HCT116 (cell line): ENCODE measurements at regions not wholly inside any gene's neighbourhood (a gene's known extent, or its start where the extent isn't known, plus 50 kb on each side); places are given as distances from the start of the nearest gene placed in this dataset.

Source experiments
- ATAC-seq: fragments of 200-7000 bp; cut with Tn5 transposase; 2 replicates; pipeline ENCODE4 v1.9.1; 2020; ENCODE audit warnings: mild to moderate bottlenecking, moderate library complexity
- BruUV-seq: library from RNA; stranded (reverse); fragments of 400-500 nt; replicated peaks from 2 replicates; lab custom pipeline; 2021; lab: Mats Ljungman, UMichigan
- CTCF ChIA-PET: fragments of 300-600 bp; sonication (Branson Sonifier 250); formaldehyde crosslinking; loops from one replicate; lab custom pipeline; 2021; ENCODE audit warnings: antibody characterized with exemption; lab: Charles Lee
- POLR2A ChIA-PET: fragments of 300-600, 350-600 bp; sonication (Branson Sonifier 250); formaldehyde crosslinking; loops from one replicate; lab custom pipeline; 2021; ENCODE audit warnings: antibody characterized with exemption; lab: Charles Lee
- RAD21 ChIA-PET, 2 experiments: fragments of 300-600 bp; sonication (Branson Sonifier 250); formaldehyde crosslinking; loops; one replicate each; lab custom pipeline; 2023; ENCODE audit warnings: low total read pairs in 2 of 2; ENCODE audit not compliant: uncharacterized antibody in 2 of 2, unreplicated experiment in 2 of 2, low non-redundant PET in 1 of 2; lab: Charles Lee
- DNase-seq: peaks from one replicate; pipeline ENCODE4 v3.0.0-alpha.2; 2010; ENCODE audit warnings: low read depth, low spot score
- H2AFZ ChIP-seq: fragments of 200-600 bp; shearing (Covaris generic), sonication (generic); 2 replicates; pipeline ENCODE4 v1.6.1; 2017; ENCODE audit warnings: low read depth, mixed run types, mixed read lengths, antibody characterized with exemption, low read length; ENCODE audit not compliant: poor library complexity, severe bottlenecking
- H3K27ac ChIP-seq: 2 replicates; pipeline ENCODE4 v1.5.1; 2012; ENCODE audit warnings: low read depth, low read length
- H3K27me3 ChIP-seq: fragments of 200-600 bp; sonication (generic); 2 replicates; pipeline ENCODE4 v1.6.1; 2016; ENCODE audit warnings: mixed run types, low read length, mixed read lengths; ENCODE audit not compliant: insufficient read depth
- H3K36me3 ChIP-seq, 2 experiments: fragments of 200-500 bp in 1 of 2; fragments of 200-600 bp in 1 of 2; sonication (Bioruptor generic) in 1 of 2; sonication (generic) in 1 of 2; 2 replicates each; pipeline versions ENCODE4 v1.5.1 to v1.6.1; 2014 to 2016; ENCODE audit warnings: low read length in 2 of 2, inconsistent platforms in 1 of 2, mixed read lengths in 1 of 2, mixed run types in 1 of 2; ENCODE audit not compliant: insufficient read depth in 2 of 2, control insufficient read depth in 1 of 2
- H3K4me1 ChIP-seq, 2 experiments: fragments of 200-600 bp in 1 of 2; sonication (generic) in 1 of 2; 2 replicates each; pipeline versions ENCODE4 v1.5.1 to v1.6.1; 2012 to 2017; ENCODE audit warnings: low read length in 2 of 2, inconsistent platforms in 1 of 2, mild to moderate bottlenecking in 1 of 2, mixed read lengths in 1 of 2, mixed run types in 1 of 2, moderate library complexity in 1 of 2; ENCODE audit not compliant: insufficient read depth in 2 of 2, control insufficient read depth in 1 of 2
- H3K4me2 ChIP-seq: fragments of 200-600 bp; sonication (generic); 2 replicates; pipeline ENCODE4 v1.6.1; 2017; ENCODE audit warnings: mixed run types, low read length, mixed read lengths
- H3K4me3 ChIP-seq, 2 experiments: fragments of 200-600 bp in 1 of 2; sonication (generic) in 1 of 2; replicated peaks in 1 of 2; 2 replicates each; pipeline ENCODE4 v1.5.1; 2011 to 2016; ENCODE audit warnings: low read length in 2 of 2, control low read depth in 1 of 2, low read depth in 1 of 2, mild to moderate bottlenecking in 1 of 2, mixed read lengths in 1 of 2, mixed run types in 1 of 2
- H3K79me2 ChIP-seq: fragments of 200-600 bp; sonication (generic); 2 replicates; pipeline ENCODE4 v1.6.1; 2017; ENCODE audit warnings: mild to moderate bottlenecking, mixed run types, low read length, moderate library complexity, mixed read lengths; ENCODE audit not compliant: insufficient read depth
- H3K9ac ChIP-seq: fragments of 200-600 bp; sonication (generic); 2 replicates; pipeline ENCODE4 v1.6.1; 2016; ENCODE audit warnings: low read length, mixed read lengths
- H3K9me2 ChIP-seq: fragments of 200-600 bp; sonication (generic), shearing (Covaris generic); 2 replicates; pipeline ENCODE4 v1.6.1; 2017; ENCODE audit warnings: mixed run types, mild to moderate bottlenecking, moderate library complexity; ENCODE audit not compliant: insufficient read depth
- H3K9me3 ChIP-seq, 2 experiments: fragments of 200-500 bp in 1 of 2; fragments of 200-600 bp in 1 of 2; sonication (Bioruptor generic) in 1 of 2; sonication (generic) in 1 of 2; 2 replicates each; pipeline ENCODE4 v1.6.1; 2014 to 2017; ENCODE audit warnings: low read length in 2 of 2, mixed read lengths in 2 of 2, inconsistent platforms in 1 of 2, low read depth in 1 of 2, mild to moderate bottlenecking in 1 of 2, mixed run types in 1 of 2, moderate library complexity in 1 of 2; ENCODE audit not compliant: control insufficient read depth in 1 of 2, insufficient read depth in 1 of 2
- H4K20me1 ChIP-seq: fragments of 200-600 bp; sonication (generic), shearing (Covaris generic); 2 replicates; pipeline ENCODE4 v1.6.1; 2017; ENCODE audit warnings: mixed run types, mild to moderate bottlenecking, moderate library complexity; ENCODE audit not compliant: insufficient read depth
- CBX3 ChIP-seq: IDR thresholded peaks from 2 replicates; pipeline ENCODE4 v1.6.1; 2012; ENCODE audit warnings: low read depth
- EGR1 ChIP-seq: IDR thresholded peaks from 2 replicates; pipeline ENCODE4 v1.6.1; 2012; ENCODE audit warnings: low read depth
- EZH2 ChIP-seq: fragments of 200-600 bp; sonication (generic); IDR thresholded peaks from 2 replicates; pipeline ENCODE4 v1.6.1; 2017; ENCODE audit warnings: antibody characterized with exemption, mixed run types
- POLR2A ChIP-seq: IDR thresholded peaks from 2 replicates; pipeline ENCODE4 v1.7.0; 2011; ENCODE audit warnings: borderline replicate concordance; ENCODE audit not compliant: insufficient read depth, insufficient read length; ENCODE audit errors: extremely low read depth
- RAD21 ChIP-seq: IDR thresholded peaks from 2 replicates; pipeline ENCODE4 v1.6.1; 2012; ENCODE audit warnings: low read depth, mild to moderate bottlenecking
- REST ChIP-seq: IDR thresholded peaks from 2 replicates; pipeline ENCODE4 v1.6.1; 2012; ENCODE audit warnings: low read depth
- SIN3A ChIP-seq: IDR thresholded peaks from 2 replicates; pipeline ENCODE4 v1.6.1; 2012; ENCODE audit warnings: low read depth
- SP1 ChIP-seq: IDR thresholded peaks from 2 replicates; pipeline ENCODE4 v1.6.1; 2012; ENCODE audit warnings: low read depth
- SRF ChIP-seq: IDR thresholded peaks from 2 replicates; pipeline ENCODE4 v1.6.1; 2012; ENCODE audit warnings: low read depth
- YY1 ChIP-seq: IDR thresholded peaks from 2 replicates; pipeline ENCODE4 v1.6.1; 2011; ENCODE audit warnings: low read length, low read depth, moderate library complexity, mild to moderate bottlenecking; ENCODE audit not compliant: insufficient replicate concordance; ENCODE audit errors: extremely low read depth
- ZFX ChIP-seq: fragments of 450-650 bp; IDR thresholded peaks from 2 replicates; pipeline ENCODE4 v1.6.1; 2017
- ZNF274 ChIP-seq: fragments of 200-500 bp; sonication (Bioruptor generic); IDR thresholded peaks from 2 replicates; pipeline ENCODE4 v1.6.1; 2014; ENCODE audit warnings: mild to moderate bottlenecking, low read depth, low read length, inconsistent platforms
- intact Hi-C: fragments of 100-400 bp; cut with micrococcal nuclease; formaldehyde crosslinking; loops from 2 replicates; pipeline ENCODE4 v1.10.0; 2022

DNA sequence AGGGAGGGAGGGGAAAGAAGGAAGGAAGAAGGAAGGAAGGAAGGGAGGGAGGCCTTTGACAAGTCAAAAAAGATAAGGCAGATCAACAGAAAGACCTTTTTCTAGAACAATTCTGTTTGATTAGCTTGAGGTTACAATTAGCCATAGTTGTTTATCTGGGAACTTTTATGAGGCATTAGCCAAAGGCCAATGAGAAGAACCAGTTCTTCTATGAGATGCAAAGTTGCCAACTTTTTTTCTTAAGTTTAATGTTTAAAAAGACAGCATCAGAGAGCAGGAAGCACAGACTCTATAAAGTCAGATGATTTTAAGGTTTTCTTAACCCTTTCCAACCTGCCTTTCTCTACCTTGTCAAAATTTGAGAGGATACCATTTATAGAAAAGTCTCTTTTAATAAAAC lies 301.3 kb upstream of the NR2F2 start:
- Histone ChIP-seq H3K9ac (no peak overlapping the region), H3K27ac (no peak overlapping the region), H3K4me3 (no peak overlapping the region), H2AFZ (no peak overlapping the region), H4K20me1 (no peaks in the 10 kb centered on the region), H3K9me2 (no peaks in the 10 kb centered on the region), H3K4me1 (peaks cover 11 to 15% of the 10 kb centered on the region in 2 experiments), H3K27me3 (no peaks in the 10 kb centered on the region), H3K36me3 (no peaks in the 10 kb centered on the region), H3K4me2 (no peak overlapping the region), H3K79me2 (no peaks in the 10 kb centered on the region), H3K9me3 (no peaks in the 10 kb centered on the region)
- RAD21 ChIA-PET: no interaction called here
- intact Hi-C loops: no loop called here
- no TSS peak for BruUV-seq
- DNase-seq: no peak
- CTCF ChIA-PET: interaction anchor here (0.7 kb wide), 1 partner anchor 9 kb away, joined by 3 read pairs; no protein-coding TSS in a partner anchor
- POLR2A ChIA-PET: no interaction called here
- TF ChIP-seq ZFX (no peak), ZNF274 (no peak), POLR2A (no peak), CBX3 (no peak), RAD21 (no peak), EGR1 (no peak), SP1 (no peak), SIN3A (no peak), EZH2 (no peak), SRF (no peak)
- no peak for ATAC-seq

DNA sequence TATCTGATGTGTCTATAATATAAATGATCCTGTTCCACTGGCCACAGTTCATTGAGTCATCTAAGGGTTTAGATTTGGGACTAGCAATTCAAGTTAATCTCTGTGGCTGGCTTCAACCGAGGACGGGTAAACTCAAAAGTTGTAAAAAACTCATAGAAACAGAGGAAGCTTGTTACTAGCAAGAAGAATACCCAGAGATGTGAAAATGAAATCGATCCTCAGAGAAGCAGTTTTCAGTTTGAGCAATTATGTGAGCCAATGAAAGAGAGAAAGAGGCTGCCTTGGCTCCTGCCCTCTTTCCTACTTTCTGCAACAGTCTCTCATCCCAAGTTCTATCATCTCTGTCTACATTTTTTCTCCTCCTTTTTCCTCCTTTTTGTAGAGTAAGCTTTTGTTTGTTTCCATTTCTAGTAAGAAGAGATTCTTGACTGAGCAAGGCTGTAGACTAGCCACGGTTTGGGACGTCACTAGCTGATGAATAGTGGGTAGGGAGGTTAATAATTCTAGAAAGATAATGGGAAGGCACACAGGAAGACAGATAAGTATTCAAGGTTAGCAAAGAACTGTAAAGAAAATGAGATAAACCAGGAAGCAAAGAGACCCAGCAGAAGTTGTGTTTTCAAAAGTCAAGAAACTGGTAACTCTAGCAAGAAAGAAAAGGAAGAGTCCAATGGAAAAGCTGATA lies 298.9 kb upstream of the NR2F2 start:
- no peak for ATAC-seq
- H3K4me1 ChIP-seq: peaks cover 2 to 3% of the 10 kb centered on the region in 2 experiments; a peak in 3 of 4 replicates
- RAD21 ChIA-PET: no interaction called here
- no peak for DNase-seq
- POLR2A ChIA-PET: no interaction called here
- no peaks in the 10 kb centered on the region for H3K27me3 ChIP-seq
- H3K27ac ChIP-seq: no peak overlapping the region
- H3K4me3 ChIP-seq: no peak overlapping the region
- TF ChIP-seq SIN3A (no peak), REST (no peak), SRF (no peak), YY1 (no peak)
- intact Hi-C loops: no loop called here
- no peaks in the 10 kb centered on the region for H3K9me2 ChIP-seq
- CTCF ChIA-PET: no interaction called here
- no TSS peak for BruUV-seq
- no peak overlapping the region for H2AFZ ChIP-seq
- no peaks in the 10 kb centered on the region for H4K20me1 ChIP-seq
- H3K9me3 ChIP-seq: no peaks in the 10 kb centered on the region
- H3K79me2 ChIP-seq: no peaks in the 10 kb centered on the region
- H3K4me2 ChIP-seq: no peak overlapping the region
- no peak overlapping the region for H3K9ac ChIP-seq
- no peaks in the 10 kb centered on the region for H3K36me3 ChIP-seq
